ENCODE measurements at regions not wholly inside any gene's neighbourhood (a gene's known extent, or its start where the extent isn't known, plus 50 kb on each side); places are given as distances from the start of the nearest gene placed in this dataset.

DNA sequence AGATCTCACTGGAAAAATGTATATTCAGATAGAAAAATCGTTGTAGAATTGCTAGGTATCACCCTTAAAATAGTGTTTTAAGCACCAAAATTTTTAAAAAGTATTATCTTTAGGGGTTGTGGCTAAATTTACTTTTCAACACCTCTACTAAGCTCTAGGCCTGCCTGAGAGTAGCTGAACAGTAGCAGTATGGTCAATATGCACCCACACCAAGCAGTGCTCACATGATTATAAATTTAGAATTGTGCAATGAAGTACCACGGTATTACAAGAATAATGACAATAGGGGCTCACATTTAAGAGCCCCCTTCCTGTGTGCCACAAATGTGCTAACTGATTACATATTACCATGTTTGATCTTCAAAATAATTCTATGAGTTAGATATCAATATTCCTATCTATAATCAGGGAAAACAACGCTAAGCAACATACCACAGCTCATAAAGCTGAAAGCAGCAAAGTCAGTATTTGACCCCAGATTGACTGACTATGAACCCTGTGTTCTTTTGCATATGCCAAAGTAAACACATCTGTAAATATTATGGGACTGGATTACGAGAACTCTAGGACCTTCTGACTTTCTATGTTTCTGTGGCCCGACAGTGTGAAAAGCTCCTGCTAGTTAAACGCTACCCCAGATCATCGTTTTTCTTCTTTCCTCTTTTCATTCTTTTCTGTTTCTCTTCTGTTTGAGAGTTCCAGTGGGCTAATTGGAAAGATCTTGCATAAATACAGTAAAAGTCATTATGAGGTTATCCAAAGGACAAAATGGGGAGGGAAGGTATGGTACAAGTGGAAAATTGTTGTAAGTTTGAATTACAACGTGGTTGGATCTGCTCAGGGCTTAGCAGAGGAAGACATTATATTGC is 201.1 kb upstream of the C1orf87 start:
- TF ChIP-seq, protein P1, sequence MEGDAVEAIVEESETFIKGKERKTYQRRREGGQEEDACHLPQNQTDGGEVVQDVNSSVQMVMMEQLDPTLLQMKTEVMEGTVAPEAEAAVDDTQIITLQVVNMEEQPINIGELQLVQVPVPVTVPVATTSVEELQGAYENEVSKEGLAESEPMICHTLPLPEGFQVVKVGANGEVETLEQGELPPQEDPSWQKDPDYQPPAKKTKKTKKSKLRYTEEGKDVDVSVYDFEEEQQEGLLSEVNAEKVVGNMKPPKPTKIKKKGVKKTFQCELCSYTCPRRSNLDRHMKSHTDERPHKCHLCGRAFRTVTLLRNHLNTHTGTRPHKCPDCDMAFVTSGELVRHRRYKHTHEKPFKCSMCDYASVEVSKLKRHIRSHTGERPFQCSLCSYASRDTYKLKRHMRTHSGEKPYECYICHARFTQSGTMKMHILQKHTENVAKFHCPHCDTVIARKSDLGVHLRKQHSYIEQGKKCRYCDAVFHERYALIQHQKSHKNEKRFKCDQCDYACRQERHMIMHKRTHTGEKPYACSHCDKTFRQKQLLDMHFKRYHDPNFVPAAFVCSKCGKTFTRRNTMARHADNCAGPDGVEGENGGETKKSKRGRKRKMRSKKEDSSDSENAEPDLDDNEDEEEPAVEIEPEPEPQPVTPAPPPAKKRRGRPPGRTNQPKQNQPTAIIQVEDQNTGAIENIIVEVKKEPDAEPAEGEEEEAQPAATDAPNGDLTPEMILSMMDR (conservative IDR thresholded peaks at IDR 0.05; ENCODE audit: low read depth, low read length), result no peak
- TF ChIP-seq EZH2 (IDR thresholded peaks at IDR 0.05; ENCODE audit: borderline replicate concordance, low read depth, low read length, poor library complexity, severe bottlenecking), result no peak

Data from A673 (cell line).